GM19452 (cell line): ENCODE measurements at regions not wholly inside any gene's neighbourhood (a gene's known extent, or its start where the extent isn't known, plus 50 kb on each side); places are given as distances from the start of the nearest gene placed in this dataset.
"Not testable (repeated sequence)": the region's sequence is repeated elsewhere in the genome, so short reads cannot be mapped to it uniquely, and the experiment has no call there.

Source experiments
- ATAC-seq: cut with Tn5 transposase; IDR thresholded peaks from one replicate; pipeline ENCODE4 v1.9.1; 2021; ENCODE audit not compliant: unreplicated experiment

DNA sequence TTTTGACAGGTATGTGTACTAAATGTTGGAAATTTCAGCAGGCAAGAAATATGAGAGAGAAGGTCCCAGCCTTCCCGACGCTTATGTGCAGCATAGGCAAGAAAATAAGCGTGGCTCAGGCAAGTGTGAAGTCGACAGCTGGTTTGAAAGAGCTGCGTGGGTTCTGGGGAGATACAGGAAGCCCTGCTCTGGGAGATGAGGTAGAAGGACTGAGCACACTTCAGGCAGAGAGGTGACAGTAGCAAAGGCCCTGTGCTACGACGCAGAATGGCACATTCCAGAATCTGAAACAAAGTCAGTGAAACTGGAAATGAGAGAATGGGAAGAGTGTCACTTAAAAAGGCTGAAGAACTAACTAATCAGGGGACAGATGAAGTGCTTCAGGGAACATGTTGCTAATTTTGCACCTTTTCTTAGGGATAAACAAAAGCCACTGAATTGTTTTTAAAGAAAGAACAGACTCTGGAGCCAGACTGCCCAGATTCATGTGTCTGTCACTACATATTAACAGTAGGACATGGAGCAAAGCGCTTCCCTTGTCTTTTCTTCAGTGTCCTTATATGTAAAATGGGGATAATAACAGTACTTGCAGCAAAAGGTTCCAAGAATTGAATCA is 160.1 kb downstream of the SPRY2 start:
- ATAC-seq: no peak

DNA sequence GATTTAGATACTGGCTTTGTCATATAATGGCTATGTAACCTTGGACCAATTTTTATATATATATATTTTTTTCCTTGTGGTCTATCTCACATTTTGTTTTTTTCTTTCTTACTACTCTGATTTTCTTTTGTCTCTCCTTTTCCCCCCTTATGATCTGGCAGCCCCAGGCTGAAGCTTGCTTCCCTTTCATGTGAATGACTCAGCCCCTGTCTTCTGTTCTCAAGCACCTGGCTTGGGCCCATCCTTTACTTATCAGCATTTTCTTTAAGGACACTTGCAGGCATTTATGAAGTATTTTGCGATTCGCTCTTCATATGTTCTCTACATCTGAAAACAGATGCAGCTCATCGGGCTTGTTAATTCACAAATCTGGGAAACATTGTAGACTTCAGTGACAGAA is 163.6 kb downstream of the SPRY2 start:
- ATAC-seq: no peak

DNA sequence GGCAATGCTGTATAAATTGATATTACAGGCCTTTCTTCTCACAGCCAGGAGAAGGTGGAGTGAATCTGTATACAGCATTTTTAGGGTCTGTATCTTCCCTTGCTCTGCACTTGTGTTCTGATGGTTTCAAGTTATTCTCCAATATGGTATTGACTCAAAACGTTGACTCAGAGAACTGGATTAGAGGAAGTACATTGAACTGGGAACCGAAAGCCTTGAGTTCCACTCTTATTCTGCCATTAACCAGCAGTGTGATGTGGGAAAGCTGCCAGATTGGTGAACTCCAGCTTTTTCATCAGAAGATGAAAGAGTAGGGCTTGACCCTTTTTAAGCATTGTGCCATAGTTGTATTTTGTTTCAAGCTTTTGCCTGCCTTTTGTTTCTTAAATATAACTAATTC is 167.7 kb downstream of the SPRY2 start:
- no peak for ATAC-seq

DNA sequence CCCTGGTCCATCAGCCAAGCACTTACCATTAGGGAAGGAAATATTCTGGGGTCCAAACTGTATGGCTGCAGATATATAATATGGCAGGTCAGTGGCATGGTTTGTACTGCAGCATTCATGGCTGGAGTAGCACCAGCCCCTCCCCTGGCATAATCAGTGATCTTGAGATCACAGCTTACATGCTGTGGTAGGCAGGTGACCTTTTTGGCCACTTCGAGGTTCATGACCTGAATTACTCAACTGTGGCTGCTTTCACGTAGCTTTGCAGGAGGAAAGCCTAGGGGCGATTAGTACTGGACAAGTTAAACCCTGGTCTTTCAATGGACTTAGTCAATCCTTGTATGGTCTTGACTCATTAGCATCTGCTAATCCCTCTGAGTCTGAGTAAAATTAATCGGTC is 169.8 kb downstream of the SPRY2 start:
- ATAC-seq: no peak

DNA sequence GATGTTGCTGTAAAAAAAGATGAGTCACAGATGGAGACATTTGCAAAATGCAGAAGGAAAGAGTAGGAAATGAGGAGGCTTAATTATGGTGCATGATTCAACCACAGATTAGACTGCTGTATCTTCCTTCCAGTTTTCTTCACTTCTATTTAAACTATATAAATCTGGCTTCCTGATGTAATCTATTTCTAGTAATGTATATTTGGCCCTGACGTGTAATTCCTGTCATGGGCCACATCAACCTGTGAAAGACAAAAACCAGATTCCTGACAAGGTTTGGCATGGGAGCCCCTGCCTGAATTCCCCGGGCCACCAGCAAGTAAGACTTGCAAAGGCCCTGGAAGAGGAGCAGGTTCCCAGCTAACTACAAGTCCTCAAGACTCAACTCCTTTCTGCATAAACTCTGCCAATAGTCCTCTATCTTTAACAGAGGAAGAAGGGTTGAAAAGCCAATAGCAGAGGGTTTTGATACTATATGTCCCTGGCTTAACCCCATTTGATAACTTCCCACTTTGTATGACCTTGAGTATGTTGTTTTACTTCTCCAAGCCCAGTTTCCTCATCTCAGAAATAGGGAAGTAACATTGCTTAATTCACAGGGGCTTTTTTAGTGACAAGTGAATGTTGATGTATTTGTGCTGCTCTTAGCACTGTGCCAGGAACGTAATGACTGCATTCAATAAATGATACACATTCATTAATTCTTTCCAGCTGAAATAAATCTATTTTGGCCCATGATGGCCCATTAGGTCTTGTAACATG is 172.7 kb downstream of the SPRY2 start:
- no peak for ATAC-seq

DNA sequence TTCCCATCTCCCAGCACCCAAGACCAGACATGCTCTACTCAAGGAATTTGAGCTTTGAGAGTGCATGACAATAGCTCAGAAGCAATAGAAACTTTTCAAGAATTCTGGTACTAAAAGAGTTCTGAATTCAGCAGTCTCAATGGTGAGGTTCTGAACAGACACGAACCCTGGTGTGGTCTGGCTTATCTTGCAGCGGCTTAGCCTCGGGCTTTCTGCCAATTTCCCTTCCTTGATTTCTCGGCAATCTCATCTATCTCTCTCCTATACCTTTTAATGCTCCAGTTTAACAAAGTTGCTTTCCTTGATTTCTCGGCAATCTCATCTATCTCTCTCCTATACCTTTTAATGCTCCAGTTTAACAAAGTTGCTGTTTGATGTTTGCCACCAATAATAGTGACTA is 174.6 kb downstream of the SPRY2 start:
- ATAC-seq: no peak

DNA sequence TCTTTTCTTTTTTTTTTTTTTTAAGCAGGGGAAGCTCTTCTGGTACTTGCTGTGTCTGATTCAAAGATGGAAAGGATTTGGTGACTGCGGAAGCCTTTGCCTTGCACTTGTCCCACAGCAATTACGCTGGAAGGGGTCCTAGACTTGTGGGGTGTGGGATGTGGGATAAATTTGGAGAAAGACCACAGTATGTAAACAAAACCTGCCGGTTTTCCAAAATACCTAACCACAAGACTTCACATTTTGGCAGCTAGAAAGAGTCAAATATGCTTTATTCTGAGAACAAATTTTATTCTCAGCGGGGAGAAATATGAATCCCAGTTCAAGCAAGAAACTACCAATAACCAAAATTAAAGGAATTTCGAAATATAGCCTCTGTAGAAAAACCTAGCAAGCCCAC is 176.5 kb downstream of the SPRY2 start:
- ATAC-seq: no peak

DNA sequence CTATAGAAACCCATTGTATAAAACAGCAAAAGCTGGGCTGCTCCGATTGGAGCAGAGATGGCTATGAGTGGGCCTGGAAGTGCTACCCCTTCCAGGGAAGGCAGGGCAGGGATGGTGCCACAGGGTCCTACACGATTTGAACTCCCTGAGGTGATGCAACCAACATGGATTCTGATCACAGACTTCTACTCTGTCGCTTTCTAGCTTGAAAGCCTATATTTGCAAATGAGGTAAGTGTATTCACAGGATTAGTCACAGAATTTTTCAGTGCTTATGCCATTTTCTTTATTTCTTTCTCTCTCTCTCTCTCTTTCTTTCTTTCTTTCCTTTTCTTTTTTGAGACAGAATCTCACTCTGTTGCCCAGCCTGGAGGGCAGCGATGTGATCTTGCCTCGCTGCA is 179.0 kb downstream of the SPRY2 start:
- ATAC-seq: no peak

DNA sequence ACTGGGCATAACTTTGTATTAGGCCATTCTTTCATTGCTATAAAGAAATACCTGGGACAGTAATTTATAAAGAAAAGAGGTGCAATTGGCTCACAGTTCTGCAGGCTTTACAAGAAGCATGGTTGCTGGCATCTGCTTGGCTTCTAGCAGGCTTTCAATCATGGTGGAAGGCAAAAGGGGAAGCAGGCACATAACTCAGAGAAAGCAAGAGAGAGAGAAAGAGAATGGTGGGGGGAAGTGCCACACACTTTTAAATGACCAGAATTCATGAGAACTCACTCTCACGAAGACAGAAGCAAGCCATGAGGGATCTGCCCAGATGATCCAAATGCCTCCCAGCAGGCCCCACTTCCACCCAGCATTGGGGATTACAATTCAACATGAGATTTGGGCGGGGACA is 179.7 kb downstream of the SPRY2 start:
- no peak for ATAC-seq

DNA sequence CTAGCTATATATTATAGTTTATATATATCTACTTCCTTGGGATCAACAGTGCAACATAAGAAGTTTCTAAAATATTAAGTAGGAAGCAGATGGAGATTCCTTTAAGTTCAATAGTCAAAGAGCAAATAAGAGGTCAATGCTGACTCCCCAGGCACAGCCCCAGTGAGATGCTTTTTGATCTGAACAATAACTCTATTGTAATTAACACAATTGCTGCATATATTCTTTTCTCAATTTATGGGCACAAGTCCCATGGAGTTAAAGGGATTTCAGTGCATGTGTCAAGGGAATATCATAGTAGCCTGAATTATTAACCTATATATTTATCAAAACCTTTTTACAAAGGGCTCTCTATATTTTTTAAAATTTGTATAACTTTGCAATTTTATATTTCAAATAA is 180.8 kb downstream of the SPRY2 start:
- no peak for ATAC-seq

DNA sequence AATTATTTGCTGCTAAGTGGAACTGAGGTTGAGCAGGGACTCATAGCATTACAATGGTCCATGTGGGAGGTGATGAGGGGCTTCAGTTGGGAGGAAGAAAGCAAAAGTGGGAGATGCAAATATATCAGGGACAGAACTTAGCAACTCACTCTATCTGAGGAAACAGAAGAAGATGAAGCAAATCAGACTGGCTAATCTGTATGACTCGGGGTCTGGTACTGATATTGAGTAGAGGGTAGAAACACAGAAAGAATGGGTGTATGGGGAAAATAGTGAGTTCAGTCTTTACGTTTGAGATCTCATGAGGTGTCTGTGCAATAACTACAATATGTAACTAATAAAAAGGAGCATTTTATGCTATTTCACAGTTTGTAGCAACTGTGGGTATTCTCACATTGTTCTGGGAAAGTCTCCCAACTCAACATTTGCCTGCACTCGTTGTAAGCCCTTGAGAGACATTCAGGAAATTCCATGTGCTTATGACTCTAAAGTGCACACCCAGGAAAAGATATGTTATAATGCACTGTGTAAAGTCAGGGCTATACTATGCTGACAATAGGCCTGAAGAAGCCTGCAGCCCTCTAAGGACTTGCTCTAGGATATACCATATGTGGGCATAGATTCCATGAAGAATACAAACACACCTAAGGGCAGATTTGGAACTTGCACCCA is 183.5 kb downstream of the SPRY2 start:
- no peak for ATAC-seq

DNA sequence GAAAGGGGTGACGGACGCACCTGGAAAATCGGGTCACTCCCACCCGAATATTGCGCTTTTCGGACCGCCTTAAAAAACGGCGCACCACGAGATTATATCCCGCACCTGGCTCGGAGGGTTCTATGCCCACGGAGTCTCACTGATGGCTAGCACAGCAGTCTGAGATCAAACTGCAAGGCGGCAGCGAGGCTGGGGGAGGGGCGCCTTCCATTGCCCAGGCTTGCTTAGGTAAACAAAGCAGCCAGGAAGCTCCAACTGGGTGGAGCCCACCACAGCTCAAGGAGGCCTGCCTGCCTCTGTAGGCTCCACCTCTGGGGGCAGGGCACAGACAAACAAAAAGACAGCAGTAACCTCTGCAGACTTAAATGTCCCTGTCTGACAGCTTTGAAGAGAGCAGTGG is 188.8 kb downstream of the SPRY2 start:
- not testable (repeated sequence) for ATAC-seq

DNA sequence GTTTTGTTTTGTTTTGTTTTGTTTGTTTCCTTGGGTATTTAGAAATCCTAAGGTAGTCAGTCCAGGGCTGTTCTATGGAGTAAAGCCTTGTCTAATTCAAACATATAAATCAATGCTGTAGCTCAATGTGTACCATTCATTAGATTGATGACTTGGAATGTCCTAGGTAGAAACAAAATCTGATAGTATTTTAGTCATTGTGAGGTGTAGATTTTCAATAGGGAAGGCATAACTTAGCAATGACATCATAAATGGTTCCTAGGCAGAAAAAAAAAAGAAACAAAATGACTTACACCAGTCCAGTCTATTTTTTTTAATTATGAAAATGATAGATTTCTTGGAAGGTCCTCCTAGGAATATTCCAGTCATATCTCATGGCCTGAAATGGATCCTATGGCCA is 189.9 kb downstream of the SPRY2 start:
- ATAC-seq: no peak

DNA sequence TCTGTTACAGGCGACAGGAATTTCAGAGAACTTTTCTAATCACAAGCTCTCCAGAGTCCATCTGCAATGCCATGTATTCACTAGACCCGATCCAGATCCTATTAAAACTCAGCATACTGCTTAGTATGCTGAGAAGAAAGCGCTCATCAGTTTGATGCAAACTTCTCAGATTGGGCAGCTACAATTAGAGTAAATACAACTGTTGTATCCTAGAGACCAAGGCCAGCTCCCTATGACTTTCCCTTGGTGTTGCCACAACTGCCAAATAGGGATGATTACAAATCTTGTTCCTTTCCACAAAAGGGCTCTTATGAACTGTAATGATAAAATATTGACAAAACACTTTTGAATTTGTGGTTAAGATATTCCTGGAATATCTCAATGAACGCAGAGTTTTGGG is 191.2 kb downstream of the SPRY2 start:
- no peak for ATAC-seq

DNA sequence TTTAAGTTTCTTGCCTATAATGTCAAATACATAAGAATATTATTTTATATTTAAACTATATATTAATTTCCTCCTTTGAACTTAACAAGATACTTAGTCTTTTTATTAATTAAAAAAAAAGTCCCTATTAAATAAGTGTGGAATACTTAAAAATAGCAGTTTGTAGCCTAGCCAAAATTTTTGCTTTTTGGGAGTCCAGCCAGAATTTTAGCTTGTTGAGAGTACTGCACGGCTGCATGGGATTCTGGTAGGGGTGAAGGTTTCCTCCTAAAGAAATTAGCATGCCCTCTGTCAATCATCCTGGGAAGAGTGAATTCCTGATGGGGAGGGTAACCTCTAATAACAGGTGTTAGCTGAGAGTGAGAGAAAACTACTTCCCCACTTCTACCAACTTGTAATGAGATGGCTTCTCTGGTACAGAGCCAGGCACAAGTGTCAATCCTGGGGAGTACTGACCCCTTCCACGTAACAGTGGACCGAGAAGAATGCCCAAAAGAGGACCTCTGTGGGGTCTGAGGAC is 195.7 kb downstream of the SPRY2 start:
- no peak for ATAC-seq

DNA sequence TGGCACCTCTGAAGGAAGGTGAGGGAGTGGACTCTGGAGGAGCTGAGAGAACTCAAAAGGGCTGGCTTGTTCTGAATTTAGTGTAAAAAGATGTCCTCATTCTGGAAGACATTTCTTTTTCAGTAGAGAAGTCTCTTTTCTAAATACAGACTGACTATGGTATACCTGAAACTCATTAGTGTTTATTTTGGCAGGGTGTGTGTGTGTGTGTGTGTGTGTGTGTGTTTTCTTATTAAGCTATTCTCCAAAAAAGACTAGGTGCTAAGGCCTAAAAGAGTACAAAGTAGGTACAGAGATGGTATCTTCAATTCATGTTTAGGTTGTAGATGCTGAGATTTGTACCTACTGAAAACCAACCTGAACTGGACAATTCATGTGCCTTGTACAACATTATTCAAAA is 196.4 kb downstream of the SPRY2 start:
- ATAC-seq: no peak

DNA sequence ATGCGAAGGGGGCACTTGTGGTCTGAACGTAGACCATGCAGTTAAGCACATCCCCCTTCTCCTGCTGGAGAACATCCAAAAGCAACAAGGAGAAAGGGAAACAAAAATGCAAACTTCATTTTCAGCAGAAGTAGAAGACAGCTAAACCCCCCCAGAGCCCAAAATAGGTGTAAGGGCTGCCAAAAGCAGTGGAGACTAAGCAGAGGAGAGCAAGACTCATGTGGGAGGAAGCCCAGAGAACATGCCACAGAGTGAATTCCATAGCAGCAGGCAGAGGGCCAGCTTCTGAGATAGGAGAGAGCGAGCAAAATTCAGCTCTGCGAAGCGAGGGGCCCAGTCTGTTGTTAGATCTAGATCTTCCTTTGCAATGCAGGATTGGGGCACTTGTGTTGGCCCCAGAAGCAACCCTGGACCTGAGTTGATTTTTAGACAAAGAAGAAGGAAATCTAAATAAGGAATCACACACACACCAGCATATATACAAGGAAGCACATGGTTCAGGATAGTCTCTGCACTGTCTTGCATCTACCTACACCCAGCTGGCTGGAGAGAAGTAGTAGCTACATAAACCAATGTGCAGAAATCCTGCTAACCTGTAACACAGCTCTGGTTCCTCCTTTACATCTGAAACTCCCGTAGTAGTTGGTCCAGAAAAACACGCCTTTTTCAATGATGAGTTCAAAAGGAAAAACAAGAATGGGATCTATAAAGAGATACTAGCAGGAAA is 199.6 kb downstream of the SPRY2 start:
- ATAC-seq: no peak

DNA sequence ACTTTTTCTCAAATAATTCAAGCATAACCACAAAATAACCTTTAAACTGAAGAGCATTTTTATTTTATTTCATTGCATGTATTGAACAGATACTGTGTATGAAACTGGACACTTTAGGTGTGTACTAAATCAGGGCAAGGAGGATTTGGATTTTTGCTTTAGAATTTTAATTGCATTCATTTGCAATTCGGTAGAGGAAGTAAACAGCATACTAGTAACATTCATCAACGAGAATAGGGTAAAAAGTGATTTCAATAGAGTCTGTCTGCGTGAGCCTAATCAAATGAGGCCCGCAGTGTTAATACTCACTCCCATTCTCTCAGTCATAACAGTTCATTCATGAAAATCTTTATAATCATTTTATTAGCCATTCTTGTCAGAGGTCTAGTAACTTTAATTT is 200.2 kb downstream of the SPRY2 start:
- ATAC-seq: no peak

DNA sequence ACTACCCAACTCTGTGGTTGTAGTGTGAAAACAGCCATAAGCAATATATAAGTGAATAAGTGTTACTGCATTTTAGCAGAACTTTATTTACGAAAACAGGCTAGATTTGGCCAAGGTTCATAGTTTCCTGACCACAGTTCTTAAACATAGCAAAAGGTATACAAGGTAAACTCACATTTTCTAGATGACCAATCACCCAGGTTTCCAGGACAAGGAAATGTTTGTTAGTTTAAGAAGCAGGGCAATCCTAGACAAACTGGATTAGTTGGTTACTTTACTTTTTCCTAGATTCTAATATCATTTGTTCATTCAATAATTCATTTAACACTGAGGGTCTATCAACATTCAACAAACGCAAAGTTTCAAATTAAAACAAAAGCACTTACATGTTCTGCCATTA is 201.7 kb downstream of the SPRY2 start:
- no peak for ATAC-seq

DNA sequence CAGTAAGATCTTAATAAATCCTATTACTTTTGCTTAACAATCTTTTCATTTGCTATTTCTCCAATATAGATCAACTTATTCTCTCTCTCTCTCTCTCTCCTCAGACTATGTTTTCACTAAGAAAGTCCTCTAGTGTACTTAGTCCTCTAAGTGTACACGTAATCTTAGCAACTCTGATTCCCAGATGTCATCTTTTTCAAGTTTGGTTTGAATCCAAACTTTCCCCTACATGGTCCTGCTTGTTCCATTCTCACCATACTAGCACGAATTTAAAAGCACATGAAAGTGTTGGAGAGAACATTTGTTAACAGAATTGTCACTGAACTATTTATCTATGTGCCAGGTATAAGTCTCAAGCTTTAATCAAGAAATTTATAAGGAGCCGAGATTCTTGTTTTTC is 202.9 kb downstream of the SPRY2 start:
- no peak for ATAC-seq

DNA sequence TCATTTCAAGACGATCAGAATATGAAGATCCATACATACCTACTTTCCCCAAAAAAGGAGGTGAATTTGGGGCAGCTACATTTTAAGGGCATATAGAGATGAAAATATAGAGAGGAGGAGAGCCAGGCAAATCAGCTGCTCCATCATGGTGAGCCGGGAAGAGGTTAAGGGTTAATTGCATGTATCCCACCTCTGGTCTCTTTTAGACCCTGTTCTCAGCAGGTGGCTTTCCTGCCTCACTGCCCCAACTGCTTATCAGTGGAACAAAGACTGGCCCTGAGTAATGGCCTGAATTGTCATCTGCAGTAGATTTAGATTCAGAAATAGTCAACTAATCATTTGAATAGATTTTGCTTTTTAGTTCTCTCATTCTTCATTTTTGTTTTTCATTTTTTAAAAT is 206.6 kb downstream of the SPRY2 start:
- no peak for ATAC-seq
